GM12878 (cell line): ENCODE measurements at regions not wholly inside any gene's neighbourhood (a gene's known extent, or its start where the extent isn't known, plus 50 kb on each side); places are given as distances from the start of the nearest gene placed in this dataset.

Experiments
- ATAC-seq: fragments of 200-7000 bp; cut with Tn5 transposase; 3 replicates; pipeline ENCODE4 v1.9.1; 2020; ENCODE audit warnings: mild to moderate bottlenecking, moderate library complexity
- BruUV-seq: library from RNA; stranded (reverse); fragments of 400-500 nt; replicated peaks from 2 replicates; lab custom pipeline; 2021; lab: Mats Ljungman, UMichigan
- CTCF ChIA-PET: fragments of 300-600 bp; sonication (Branson Sonifier 250); formaldehyde crosslinking; extraction: SDS; loops from one replicate; lab custom pipeline; 2021; ENCODE audit warnings: inconsistent platforms; lab: Yijun Ruan, JAX
- POLR2A ChIA-PET: fragments of 350-600 bp; formaldehyde crosslinking; extraction: SDS; loops from one replicate; lab custom pipeline; 2021; ENCODE audit warnings: inconsistent platforms; lab: Charles Lee
- RAD21 ChIA-PET: fragments of 300-600 bp; sonication (Branson Sonifier 250); formaldehyde crosslinking; loops from one replicate; lab custom pipeline; 2023; ENCODE audit warnings: antibody characterized with exemption; ENCODE audit not compliant: unreplicated experiment; lab: Charles Lee
- SMC1A ChIA-PET: fragments of 300-600 bp; sonication (Branson Sonifier 250); formaldehyde crosslinking; loops from one replicate; lab custom pipeline; 2023; ENCODE audit not compliant: unreplicated experiment, uncharacterized antibody; lab: Charles Lee
- DNase-seq: peaks from one replicate; pipeline ENCODE4 v3.0.0-alpha.2; 2011; ENCODE audit warnings: low read depth, low spot score
- FAIRE-seq: peaks from 3 replicates; lab custom pipeline; 2011; peaks lifted over from hg19 to GRCh38; lab: Jason Lieb, UNC
- H2AFZ ChIP-seq: 2 replicates; pipeline ENCODE4 v1.6.0; 2011; ENCODE audit warnings: low read depth, low read length, control low read depth; ENCODE audit not compliant: control insufficient read depth
- H3K27ac ChIP-seq: 2 replicates; pipeline ENCODE4 v1.5.1; 2011; ENCODE audit warnings: control low read depth; ENCODE audit not compliant: control insufficient read depth, insufficient read depth
- H3K27me3 ChIP-seq, 2 experiments: replicated peaks in 1 of 2; 2 replicates each; pipeline versions ENCODE4 v1.6.0 to v1.6.1; 2011; ENCODE audit warnings: low read length in 1 of 2; ENCODE audit not compliant: control insufficient read depth in 2 of 2, insufficient read depth in 2 of 2
- H3K36me3 ChIP-seq, 2 experiments: 2 replicates each; pipeline ENCODE4 v1.5.1; 2011; ENCODE audit warnings: low read length in 1 of 2; ENCODE audit not compliant: control insufficient read depth in 2 of 2, insufficient read depth in 2 of 2
- H3K4me1 ChIP-seq: 2 replicates; pipeline ENCODE4 v1.6.1; 2011; ENCODE audit warnings: mild to moderate bottlenecking, low read length, moderate library complexity, mixed read lengths; ENCODE audit not compliant: control insufficient read depth, insufficient read depth
- H3K4me2 ChIP-seq: 2 replicates; pipeline ENCODE4 v1.6.0; 2011; ENCODE audit warnings: control low read depth; ENCODE audit not compliant: control insufficient read depth, insufficient read depth
- H3K4me3 ChIP-seq: fragments of 200-600 bp; sonication (generic); 2 replicates; pipeline ENCODE4 v1.5.1; 2016
- H3K79me2 ChIP-seq: 2 replicates; pipeline ENCODE4 v1.6.0; 2011; ENCODE audit warnings: low read length; ENCODE audit not compliant: control insufficient read depth, insufficient read depth
- H3K9ac ChIP-seq: 2 replicates; pipeline ENCODE4 v1.8.0; 2011; ENCODE audit warnings: low read length, control low read depth, mixed read lengths; ENCODE audit not compliant: control insufficient read depth, insufficient read depth
- H3K9me3 ChIP-seq: replicated peaks from 3 replicates; pipeline ENCODE4 v1.5.1; 2011; ENCODE audit warnings: mild to moderate bottlenecking, low read length; ENCODE audit not compliant: control insufficient read depth, insufficient read depth
- H4K20me1 ChIP-seq: 2 replicates; pipeline ENCODE4 v1.6.0; 2011; ENCODE audit not compliant: control insufficient read depth, insufficient read depth
- E4F1 ChIP-seq: fragments of 450-650 bp; IDR thresholded peaks from 2 replicates; pipeline ENCODE4 v1.6.1; 2018; ENCODE audit warnings: borderline replicate concordance, mild to moderate bottlenecking; ENCODE audit not compliant: partially characterized antibody
- FOS ChIP-seq: IDR thresholded peaks from 3 replicates; pipeline ENCODE4 v1.6.1; 2011; ENCODE audit warnings: borderline replicate concordance; ENCODE audit not compliant: insufficient read length; ENCODE audit errors: extremely low read depth
- FOXK2 ChIP-seq: fragments of 450-650 bp; IDR thresholded peaks from 2 replicates; pipeline ENCODE4 v1.6.1; 2017; ENCODE audit warnings: mild to moderate bottlenecking, moderate library complexity
- MEF2B ChIP-seq: fragments of 450-650 bp; IDR thresholded peaks from 2 replicates; pipeline ENCODE4 v1.6.1; 2018; ENCODE audit warnings: mild to moderate bottlenecking, moderate library complexity; ENCODE audit not compliant: partially characterized antibody, poor library complexity, severe bottlenecking
- SIN3A ChIP-seq: IDR thresholded peaks from 2 replicates; pipeline ENCODE4 v1.6.1; 2012; ENCODE audit warnings: low read depth, low read length, improper control_type of control experiment
- STAT1 ChIP-seq: fragments of 450-650 bp; conservative IDR thresholded peaks from 2 replicates; pipeline ENCODE4 v1.6.1; 2014; ENCODE audit warnings: antibody characterized with exemption, mild to moderate bottlenecking
- ZNF687 ChIP-seq: fragments of 450-650 bp; IDR thresholded peaks from 2 replicates; pipeline ENCODE4 v1.6.1; 2017; ENCODE audit warnings: mild to moderate bottlenecking, moderate library complexity
- WGBS: methylation state at CpG from one replicate; pipeline ENCODE4 v1.1.6; 2016; ENCODE audit warnings: low lambda C conversion rate; ENCODE audit not compliant: insufficient replicate concordance, insufficient coverage; ENCODE audit errors: missing lambda C conversion rate; 5-methylcytosine and 5-hydroxymethylcytosine counted together
- in situ Hi-C: fragments of 300-500 bp; cut with MboI; formaldehyde crosslinking; loops from 9 replicates; pipeline ENCODE4 v1.14.3; 2018; ENCODE audit warnings: mixed read lengths
- intact Hi-C: fragments of 100-400 bp; cut with micrococcal nuclease; formaldehyde crosslinking; loops from one replicate; pipeline ENCODE4 v1.14.2; 2022; ENCODE audit not compliant: unreplicated experiment
- TF ChIP-seq, protein P1 (sequence below): IDR thresholded peaks from 2 replicates; pipeline ENCODE4 v1.6.1; 2011; ENCODE audit warnings: borderline replicate concordance, low read depth, mild to moderate bottlenecking, moderate library complexity, mixed read lengths, low read length; ENCODE audit not compliant: insufficient read depth; ENCODE audit errors: extremely low read length

DNA sequence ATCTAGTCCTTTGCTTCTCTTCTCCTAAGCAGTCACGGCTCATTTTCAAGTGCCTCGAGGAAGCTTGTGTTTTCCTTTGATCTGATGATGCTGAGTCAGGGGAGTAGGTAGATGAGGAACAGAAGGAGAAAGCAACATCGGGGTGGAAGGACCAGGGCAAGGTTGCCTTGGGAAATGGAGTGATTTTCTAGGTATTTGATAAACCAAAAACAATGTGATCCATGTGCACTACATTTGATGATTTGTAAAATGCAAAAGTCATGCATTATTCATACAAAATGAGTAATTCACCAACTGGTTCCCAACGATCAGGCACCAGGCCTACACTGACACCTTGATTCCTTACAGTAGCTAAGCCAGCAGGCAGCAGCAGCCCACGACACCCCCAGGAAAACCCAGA, 205.3 kb downstream of the ANAPC1 start:
- Histone ChIP-seq H3K9me3 (no peaks in the 10 kb centered on the region), H4K20me1 (no peaks in the 10 kb centered on the region), H3K36me3 (no peaks in the 10 kb centered on the region), H3K27me3 (peaks cover 3 to 4% of the 10 kb centered on the region in 2 experiments), H3K4me2 (no peak overlapping the region), H3K4me3 (no peak overlapping the region), H3K79me2 (no peaks in the 10 kb centered on the region), H2AFZ (no peak overlapping the region), H3K9ac (no peak overlapping the region), H3K27ac (no peak overlapping the region), H3K4me1 (no peaks in the 10 kb centered on the region)
- ChIA-PET POLR2A (no interaction called here), RAD21 (no interaction called here), SMC1A (no interaction called here), CTCF (no interaction called here)
- WGBS, result 24% methylated on average over 5 of the region's 5 CpGs
- ATAC-seq (no peak), FAIRE-seq (no peak), DNase-seq (no peak)
- intact Hi-C loops (no loop called here), in situ Hi-C loops (loop anchor here (25.0 kb wide), 1 partner anchor 1516 kb away; no protein-coding TSS in a partner anchor)
- BruUV-seq, result no TSS peak
- TF ChIP-seq FOXK2 (no peak), ZNF687 (no peak), MEF2B (no peak), SIN3A (no peak), E4F1 (no peak), FOS (no peak), STAT1 (no peak)
- TF ChIP-seq, protein P1, sequence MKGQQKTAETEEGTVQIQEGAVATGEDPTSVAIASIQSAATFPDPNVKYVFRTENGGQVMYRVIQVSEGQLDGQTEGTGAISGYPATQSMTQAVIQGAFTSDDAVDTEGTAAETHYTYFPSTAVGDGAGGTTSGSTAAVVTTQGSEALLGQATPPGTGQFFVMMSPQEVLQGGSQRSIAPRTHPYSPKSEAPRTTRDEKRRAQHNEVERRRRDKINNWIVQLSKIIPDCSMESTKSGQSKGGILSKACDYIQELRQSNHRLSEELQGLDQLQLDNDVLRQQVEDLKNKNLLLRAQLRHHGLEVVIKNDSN, result no peak
